HG02759 (cell line): ENCODE measurements at regions not wholly inside any gene's neighbourhood (a gene's known extent, or its start where the extent isn't known, plus 50 kb on each side); places are given as distances from the start of the nearest gene placed in this dataset.

ENCODE experiments used
- ATAC-seq: cut with Tn5 transposase; IDR thresholded peaks from one replicate; pipeline ENCODE4 v1.9.1; 2021; ENCODE audit warnings: mild to moderate bottlenecking, moderate library complexity; ENCODE audit not compliant: unreplicated experiment

DNA sequence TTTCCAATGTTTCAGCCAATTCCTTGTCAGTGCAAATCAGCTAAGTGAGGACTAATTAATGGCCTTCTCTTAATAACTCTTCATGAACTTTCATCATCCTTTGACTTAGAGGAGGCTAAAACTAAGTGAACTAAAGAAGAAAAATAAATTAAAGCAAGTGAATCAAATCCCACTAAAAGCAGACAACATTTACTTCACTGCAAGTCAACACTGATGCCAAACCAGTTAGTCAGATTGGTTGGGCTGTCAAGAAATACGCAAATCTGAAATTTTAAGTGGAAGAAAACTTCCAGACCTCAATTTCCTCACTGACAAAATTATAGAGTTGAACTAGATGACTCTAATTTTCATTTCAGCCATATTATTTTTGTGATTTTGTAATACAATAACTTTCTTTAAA lies 137.2 kb upstream of the PRLR start:
- ATAC-seq, result no peak

DNA sequence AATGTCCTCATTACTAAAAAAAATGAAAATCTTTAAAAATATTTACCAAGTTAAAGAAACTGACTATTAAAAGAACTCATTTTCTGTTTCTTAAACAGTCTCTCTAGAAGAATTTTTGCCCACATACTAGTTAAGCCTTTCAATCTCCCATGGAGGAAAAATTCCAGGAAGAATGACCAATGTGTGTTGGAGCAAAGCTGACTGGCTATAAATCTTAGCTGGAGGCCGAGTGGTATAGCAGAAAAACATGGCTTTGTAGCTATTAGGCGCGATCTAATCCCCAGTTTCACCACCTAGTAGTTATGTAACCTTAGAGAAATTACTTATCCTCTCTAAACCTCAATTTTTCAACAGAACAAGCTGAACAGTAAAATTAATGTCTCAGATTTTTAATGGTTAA lies 135.5 kb upstream of the PRLR start:
- no peak for ATAC-seq

DNA sequence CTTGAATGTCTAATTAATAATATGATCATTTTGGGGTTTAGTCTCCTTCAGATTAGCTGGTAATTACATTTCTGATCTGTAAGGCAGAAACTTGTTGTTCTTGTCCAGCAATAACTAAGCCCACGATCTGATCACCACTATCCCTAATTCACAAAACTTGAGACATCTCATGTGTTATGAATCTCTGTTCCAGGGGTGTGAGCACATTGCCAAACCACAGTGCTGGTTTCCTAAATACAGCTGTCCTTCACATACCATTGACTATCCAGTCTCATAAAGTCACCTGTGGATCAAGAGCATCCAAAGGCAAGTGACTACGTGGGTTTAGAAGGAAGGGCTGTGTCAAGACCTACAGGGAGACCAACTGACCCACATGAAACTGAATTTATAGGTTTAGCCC lies 134.1 kb upstream of the PRLR start:
- no peak for ATAC-seq

GRCh38 chr5:35363387-35363965 lies 133.2 kb upstream of the PRLR start:
- ATAC-seq, result no peak

- no peak for ATAC-seq
These were observed 132.5 kb upstream of the PRLR start for GRCh38 chr5:35362772-35363171.

DNA sequence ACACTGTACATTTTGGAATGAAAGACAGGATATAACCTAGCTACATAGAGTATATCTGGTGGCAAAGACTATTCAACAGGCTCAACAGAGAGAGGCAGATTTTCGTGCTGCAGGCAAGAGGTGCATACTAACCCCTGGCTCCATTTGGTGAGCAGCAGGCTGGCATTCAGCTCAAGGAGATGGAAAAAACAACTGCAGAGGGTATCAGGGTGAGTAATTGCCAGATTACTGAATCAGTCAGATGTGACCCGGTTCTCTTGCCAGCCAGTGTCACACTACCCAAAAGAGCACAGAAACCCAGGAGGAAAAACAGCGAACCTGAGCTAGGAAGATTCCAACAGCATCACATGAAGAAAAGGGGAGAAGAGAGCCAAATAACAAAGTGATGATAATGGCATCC lies 130.4 kb upstream of the PRLR start:
- no peak for ATAC-seq

DNA sequence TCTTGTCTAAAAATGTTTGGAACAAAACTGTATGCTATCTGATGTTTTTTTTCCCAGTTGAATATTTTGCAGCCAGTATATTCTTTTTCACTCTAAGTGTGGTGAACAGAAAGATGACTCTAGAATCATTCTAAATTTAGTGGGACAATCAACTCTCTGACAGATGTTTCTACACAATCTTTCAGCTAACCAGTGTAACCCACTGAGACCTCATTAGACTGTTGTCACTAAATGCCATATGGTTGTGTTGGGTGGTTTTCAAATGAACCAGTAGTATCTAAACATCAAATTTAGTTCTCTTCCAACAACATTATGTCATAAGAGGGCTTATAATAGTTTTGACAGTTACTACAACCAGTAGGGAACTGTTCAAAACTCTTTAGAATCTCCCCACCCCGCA lies 129.6 kb upstream of the PRLR start:
- ATAC-seq, result no peak

- no peak for ATAC-seq
These were observed 127.7 kb upstream of the PRLR start for GRCh38 chr5:35357973-35358372.

DNA sequence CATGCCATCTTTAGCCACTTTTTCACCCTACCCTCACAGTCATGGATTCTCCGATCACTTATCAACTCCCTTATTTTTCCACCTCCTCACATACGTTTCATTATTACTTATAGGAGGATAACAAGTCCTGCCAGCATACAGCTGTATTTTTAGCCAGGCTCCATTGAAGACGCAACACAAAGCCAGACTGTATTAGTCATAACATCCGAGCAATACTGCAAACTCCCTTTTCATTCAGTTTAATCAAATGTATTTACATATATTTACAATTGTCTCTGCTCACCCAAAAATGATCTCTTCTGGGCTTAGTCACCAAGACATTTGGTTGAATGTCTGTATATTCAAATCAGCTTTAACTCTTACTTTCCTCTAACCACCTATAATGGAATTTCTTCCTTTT lies 126.4 kb upstream of the PRLR start:
- no peak for ATAC-seq

- no peak for ATAC-seq
These were observed 124.5 kb upstream of the PRLR start for GRCh38 chr5:35354751-35355150.

GRCh38 chr5:35345222-35345621 lies 114.9 kb upstream of the PRLR start:
- ATAC-seq, result no peak

GRCh38 chr5:35342664-35343063 lies 112.4 kb upstream of the PRLR start:
- ATAC-seq, result no peak

- no peak for ATAC-seq
These were observed 110.9 kb upstream of the PRLR start for GRCh38 chr5:35341189-35341588.

DNA sequence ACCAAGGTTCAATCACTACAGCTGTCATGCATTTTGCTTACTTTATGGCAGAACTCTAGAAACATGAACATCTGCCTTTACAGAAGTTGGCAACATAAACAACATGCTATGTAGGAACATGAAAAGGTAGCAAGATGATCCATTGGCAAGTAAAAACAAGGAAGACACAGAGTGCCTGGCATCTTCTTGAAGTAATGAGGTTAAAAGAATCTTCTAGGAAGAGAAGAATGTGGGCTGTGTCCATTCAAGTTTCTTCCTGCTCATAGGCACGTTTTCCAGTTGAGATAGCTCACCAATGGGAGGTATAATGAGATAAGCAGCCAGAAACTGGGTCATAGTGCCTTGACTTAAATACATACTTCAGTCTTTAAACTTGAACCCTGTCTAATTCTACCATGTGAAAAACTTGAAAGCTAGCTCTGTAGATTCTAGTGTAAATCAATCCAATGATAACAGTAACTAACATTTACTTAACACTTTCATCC lies 109.4 kb upstream of the PRLR start:
- no peak for ATAC-seq

- no peak for ATAC-seq
These were observed 108.7 kb upstream of the PRLR start for GRCh38 chr5:35339006-35339405.

DNA sequence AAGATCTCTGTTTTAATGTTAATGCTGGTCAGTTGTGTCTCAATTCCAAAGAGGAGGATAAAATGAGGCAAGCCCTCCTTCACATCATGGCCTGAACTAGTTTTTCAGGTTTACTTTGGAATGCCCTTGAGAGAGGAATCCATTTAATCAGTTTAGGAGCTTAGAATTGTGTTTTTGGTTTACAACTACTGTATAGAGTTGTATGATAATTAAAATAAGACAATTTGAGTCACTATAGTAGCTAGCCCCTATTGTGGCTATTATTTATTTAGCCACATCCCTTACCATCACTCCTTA lies 107.8 kb upstream of the PRLR start:
- ATAC-seq, result no peak

DNA sequence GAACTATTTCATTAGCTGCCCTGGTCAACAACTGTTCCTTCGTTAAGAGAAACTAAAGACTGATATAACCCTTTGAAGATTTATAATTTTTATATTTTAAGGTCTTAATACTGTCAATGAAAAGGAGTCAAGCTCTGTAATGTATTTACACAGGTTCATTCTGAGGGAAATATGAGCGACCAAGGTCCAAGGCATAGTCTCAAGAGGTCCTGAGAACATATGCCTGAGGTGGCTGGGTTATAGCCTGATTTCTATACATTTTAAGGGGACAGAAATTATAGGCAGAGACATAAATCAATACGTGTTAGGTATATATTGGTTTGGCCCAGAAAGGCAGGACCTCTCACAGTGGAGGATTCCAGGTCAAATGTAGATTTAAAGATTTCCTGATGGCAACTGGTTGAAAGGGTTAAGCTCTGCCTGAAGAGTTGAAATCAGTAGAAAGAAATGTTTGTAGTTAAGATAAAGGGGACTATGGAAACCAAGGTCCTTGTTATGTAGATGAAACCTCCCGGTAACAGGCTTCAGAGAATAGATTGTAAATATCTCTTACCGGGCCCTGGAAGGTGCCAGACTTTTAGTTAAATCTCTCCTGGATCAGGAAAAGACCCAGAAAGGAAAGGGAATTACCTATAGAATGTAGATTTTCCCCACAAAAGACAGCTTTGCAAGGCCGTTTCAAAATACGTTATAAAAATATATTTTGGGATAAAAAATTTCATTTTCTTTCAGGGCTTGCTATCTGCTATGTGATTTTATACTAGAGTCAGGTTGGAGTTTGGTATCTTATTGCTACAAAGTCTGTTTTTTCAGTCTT lies 107.3 kb upstream of the PRLR start:
- ATAC-seq, result no peak

GRCh38 chr5:35336230-35336629 lies 105.9 kb upstream of the PRLR start:
- no peak for ATAC-seq

DNA sequence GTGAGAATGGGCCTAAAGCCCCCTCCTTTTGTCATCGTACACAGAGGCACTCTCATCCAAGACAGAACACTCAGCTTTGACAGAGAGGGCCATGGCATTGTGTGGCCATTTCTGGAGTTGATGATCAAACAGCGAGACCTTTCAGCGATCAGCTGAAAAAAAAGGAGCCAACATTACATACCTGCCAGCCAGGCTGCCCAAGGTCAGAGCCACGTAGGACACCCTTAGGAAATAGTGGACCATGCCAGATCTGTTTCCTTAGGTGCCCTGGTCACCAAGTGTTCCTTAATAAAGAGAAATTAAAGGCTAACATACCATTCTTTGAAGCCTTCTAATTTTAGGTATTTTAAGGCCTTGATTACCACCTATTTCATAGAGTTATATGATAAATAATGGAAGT lies 105.5 kb upstream of the PRLR start:
- ATAC-seq, result no peak

GRCh38 chr5:35333366-35333765 lies 103.1 kb upstream of the PRLR start:
- ATAC-seq, result no peak

DNA sequence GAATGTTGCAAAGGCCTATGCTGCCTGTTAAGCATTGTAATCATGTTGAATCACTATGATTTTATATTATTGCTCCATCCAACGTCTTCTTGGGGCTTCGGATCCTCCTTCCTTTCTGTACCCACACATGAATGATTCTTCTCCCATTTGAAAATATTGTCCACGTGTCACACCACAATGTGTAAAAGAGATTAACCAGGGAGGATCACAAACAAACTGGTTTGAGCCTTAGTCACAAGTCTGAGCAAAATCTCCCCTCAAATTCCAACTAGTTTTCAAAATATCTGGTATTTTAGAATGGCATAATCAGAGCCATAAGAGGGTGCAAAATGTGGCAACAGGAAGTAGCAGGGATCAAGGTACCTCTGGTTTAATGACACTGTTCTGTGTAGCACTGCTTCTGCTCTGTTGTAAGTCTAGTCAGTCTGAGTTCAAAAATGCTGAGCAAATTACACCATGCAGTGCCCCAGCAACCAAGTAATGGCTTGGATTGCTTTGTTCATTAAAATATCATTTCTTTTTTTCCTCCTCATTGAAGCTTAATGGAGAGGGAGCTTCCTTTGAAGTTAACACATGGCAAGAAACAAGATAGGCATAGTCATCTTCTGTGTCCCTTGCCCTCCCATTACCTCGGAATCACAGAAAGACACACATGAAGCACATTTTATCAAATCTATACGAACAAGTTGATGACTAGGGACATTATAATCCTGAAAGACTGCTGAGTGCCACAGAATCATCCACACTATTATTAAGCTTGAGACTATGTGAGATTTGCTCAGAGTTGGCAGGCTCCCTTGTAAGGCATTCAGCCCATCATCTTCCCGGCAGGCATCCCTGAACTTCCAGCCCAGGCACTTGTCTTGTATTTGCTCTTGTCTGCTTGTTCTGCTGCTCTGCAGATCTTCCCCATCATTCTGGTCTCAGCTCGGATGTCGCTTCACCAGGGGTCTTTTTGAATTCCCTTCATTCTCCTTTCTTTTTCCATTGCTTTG lies 102.0 kb upstream of the PRLR start:
- ATAC-seq, result no peak

- ATAC-seq, result no peak
These were observed 95.5 kb upstream of the PRLR start for GRCh38 chr5:35325836-35326235.
